ENCODE measurements at regions not wholly inside any gene's neighbourhood (a gene's known extent, or its start where the extent isn't known, plus 50 kb on each side); places are given as distances from the start of the nearest gene placed in this dataset.

DNA sequence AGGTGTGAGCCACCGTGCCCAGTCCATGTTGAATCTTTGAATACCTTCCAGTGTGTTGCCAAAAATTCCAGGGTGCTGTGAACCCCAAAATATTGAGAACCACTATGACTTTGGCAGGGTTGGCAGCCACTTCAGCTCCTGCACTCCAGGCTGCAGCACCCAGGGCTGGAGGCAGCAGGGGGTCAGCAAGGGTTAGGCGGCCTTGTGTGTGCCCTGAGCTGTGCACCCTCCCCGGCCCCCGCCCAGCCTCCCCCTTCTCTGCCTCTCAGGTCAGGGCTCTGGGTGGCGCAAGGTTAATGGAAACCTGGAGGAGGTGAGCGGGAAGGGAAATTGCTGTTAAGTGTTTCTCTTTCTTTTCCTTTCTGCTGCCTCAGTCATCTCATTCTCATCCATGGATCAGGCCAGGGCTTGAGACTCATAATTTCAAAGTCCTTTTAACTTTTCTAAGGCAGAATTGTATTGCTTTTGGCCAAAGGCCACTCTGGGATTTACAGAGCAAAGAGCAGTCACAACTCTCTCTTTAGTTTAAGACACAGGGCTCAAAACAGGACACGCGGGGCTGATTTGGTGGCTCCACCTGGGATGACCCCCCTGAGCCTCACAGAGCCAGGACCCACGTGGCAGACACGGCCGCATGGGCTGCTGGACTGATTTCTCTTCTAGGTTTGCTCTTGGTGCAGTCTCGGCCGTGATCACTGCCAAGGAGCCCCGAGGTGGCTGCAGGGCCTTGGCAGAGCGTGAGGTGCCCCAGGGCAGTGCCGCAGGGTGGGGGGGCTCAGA, 212.3 kb downstream of the PTPRU start:
- Mint-ChIP-seq H3K4me3 (no peak overlapping the region), H3K9me3 (no peaks in the 10 kb centered on the region), H3K4me1 (ENCODE audit: low read depth) (peaks cover 6% of the 10 kb centered on the region), H3K36me3 (ENCODE audit: low read depth) (no peaks in the 10 kb centered on the region), H3K27ac (no peak overlapping the region), H3K27me3 (peaks cover 7% of the 10 kb centered on the region)
- intact Hi-C loops (cut with micrococcal nuclease): no loop called here

DNA sequence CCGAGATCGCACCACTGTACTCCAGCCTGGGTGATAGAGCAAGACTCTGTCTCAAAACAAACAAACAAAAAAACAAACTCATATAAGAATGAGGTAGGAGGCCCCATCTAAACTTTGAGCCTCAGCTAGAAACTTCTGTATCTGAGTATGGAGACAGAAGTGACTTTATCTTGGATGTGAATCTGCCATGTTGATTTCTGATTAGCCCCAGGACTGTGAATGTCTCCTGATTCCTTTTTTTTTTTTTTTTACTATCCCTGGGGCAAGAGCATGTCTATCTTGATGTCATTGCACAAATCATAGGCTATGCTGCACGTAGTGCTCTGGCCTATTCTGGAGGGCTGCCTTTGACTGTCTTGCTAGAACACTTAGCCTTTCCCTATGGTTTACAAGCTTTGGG, 211.0 kb downstream of the PTPRU start:
- no peaks in the 10 kb centered on the region for H3K36me3 Mint-ChIP-seq (ENCODE audit: low read depth)
- H3K27ac Mint-ChIP-seq: no peak overlapping the region
- no peaks in the 10 kb centered on the region for H3K9me3 Mint-ChIP-seq
- intact Hi-C loops (cut with micrococcal nuclease): no loop called here
- H3K4me1 Mint-ChIP-seq (ENCODE audit: low read depth): peaks cover 15% of the 10 kb centered on the region
- H3K27me3 Mint-ChIP-seq: peaks cover 10% of the 10 kb centered on the region
- no peak overlapping the region for H3K4me3 Mint-ChIP-seq

DNA sequence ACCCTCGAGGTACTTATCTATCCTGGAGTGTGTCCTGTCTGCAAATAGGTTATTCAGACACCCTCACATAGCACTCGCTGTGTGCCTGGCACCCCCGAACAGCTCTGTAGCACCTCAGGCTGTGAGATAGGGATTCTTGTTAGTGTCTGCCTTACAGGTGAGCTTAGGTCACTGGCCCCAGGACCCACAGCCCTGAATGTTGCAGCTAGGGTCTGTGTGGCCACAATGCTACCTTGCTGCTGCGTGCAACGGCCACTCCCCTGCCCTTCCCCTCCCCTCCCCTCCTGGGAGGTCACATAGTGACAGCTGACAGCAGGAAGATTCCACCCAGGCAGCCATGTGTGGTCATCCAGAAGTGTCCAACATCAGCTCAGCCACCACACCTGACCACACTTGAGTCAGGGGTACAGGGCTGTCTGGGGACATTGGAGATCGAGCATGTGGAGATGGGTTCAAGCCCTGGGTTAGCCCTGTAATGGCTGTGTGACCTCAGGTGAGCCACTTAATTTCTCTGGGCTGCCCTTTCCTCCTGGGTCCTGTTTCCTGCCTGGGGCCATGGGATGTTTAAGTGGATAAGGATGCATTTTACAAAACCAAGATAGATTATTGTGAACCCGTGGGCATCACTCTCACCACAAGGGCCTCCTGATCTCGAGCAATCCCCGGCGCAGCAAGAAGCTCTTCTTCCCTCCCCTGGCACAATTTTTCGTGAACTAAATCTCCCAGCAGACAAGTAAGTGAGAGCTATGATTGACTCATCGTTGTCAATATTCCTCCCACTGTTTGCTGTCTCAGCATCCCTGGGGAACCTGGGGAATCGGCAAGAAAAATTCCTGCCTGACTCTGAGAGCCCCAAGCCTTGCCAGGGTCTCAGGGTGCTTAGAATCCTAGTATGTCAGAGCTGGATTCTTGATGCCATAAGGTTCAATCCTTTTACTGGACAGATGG, 208.7 kb downstream of the PTPRU start:
- Mint-ChIP-seq H3K27ac (no peak overlapping the region), H3K36me3 (ENCODE audit: low read depth) (no peaks in the 10 kb centered on the region), H3K4me3 (no peak overlapping the region), H3K27me3 (peaks cover 16% of the 10 kb centered on the region), H3K9me3 (no peaks in the 10 kb centered on the region), H3K4me1 (ENCODE audit: low read depth) (peaks cover 15% of the 10 kb centered on the region)
- intact Hi-C loops (cut with micrococcal nuclease): no loop called here

DNA sequence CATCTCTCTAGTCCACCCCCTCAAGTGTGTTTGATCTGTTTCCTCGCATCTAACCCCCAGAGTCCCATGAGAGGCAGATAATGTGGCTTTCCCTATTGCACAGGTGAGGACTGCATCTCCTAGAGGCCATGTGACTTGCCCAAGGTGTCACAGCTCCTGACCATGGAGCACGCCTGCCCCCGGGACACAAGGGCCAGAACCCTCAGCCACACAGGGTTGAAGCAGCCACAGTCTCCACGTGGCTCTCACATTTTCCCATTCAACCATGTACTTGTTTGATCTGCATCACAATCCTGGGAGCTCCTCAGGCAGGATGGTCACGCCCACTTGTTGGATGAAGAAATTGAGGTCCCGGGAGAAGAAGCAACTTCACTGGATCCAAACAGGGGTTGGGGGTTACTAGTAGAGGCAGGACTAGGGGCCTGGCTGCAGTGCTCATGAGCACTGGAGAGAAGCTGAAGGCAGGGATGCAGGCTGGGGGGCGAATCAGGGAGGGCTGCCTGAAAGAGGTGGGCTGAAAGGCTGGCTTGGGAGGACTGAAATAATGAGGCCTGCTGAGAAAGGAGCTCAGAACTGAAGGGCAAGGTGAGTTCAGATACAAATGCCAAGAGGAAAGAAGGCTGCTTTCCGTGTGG, 207.9 kb downstream of the PTPRU start:
- H3K27ac Mint-ChIP-seq: no peak overlapping the region
- peaks cover 15% of the 10 kb centered on the region for H3K4me1 Mint-ChIP-seq (ENCODE audit: low read depth)
- no peaks in the 10 kb centered on the region for H3K9me3 Mint-ChIP-seq
- no peaks in the 10 kb centered on the region for H3K36me3 Mint-ChIP-seq (ENCODE audit: low read depth)
- peaks cover 19% of the 10 kb centered on the region for H3K27me3 Mint-ChIP-seq
- no peak overlapping the region for H3K4me3 Mint-ChIP-seq
- intact Hi-C loops (cut with micrococcal nuclease): no loop called here

DNA sequence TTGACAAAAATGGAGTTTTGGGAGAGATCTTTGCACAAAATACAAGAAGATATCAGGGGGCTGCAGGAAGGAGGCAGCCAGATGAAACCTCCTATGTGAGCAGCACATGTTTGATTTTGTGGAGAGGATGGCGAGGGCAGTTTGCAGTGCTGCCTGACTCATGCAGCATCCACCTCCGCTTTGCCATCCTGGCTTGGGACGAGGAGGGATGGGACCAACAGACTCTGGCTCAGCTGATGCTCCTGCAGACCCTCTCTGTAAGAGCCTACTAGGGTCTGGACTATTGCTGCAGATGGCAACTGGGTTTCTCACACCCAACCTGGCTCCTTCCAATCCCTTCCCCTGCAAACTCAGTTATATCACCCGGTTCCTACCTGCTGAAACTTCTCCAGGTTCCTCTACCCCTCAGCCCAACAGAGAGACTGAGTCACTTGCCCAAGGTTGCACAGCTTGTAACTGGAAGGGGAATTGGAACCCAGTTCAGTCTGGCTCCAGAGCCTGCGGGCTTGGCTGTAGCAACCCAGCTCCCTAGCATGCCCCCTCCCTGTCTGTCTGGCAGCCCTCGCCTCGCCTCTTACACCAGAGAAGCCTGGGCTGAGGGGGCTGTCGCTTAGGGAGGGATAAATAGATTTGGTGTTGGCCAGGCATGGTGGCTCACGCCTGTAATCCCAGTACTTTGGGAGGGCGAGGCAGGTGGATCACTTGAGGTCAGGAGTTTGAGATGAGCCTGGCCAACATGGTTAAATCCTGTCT, 205.8 kb downstream of the PTPRU start:
- no peaks in the 10 kb centered on the region for H3K36me3 Mint-ChIP-seq (ENCODE audit: low read depth)
- H3K27me3 Mint-ChIP-seq: peaks cover 22% of the 10 kb centered on the region
- no peaks in the 10 kb centered on the region for H3K9me3 Mint-ChIP-seq
- peaks cover 15% of the 10 kb centered on the region for H3K4me1 Mint-ChIP-seq (ENCODE audit: low read depth)
- intact Hi-C loops (cut with micrococcal nuclease): no loop called here
- no peak overlapping the region for H3K27ac Mint-ChIP-seq
- no peak overlapping the region for H3K4me3 Mint-ChIP-seq

DNA sequence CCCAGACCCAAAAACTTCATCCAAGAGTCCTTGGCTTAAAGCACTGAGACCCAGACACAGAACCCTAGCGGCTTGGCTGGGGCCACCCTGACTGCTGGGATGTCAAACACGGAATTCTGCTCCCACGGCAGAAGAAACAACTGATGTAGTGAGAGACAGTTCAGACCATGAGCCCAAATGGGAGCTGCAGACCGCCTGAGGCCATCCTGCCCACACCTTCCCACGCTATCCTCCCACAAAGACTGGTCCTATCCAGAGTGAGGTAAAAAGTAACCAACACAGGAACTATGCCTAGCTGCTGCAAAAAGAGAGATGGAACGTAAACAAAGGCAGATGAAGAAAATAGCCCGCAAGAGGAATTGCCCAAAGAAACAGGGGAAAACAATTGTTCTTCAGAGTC, 203.3 kb downstream of the PTPRU start:
- no peaks in the 10 kb centered on the region for H3K9me3 Mint-ChIP-seq
- peaks cover 15% of the 10 kb centered on the region for H3K4me1 Mint-ChIP-seq (ENCODE audit: low read depth)
- no peak overlapping the region for H3K27ac Mint-ChIP-seq
- peaks cover 24% of the 10 kb centered on the region for H3K27me3 Mint-ChIP-seq
- intact Hi-C loops (cut with micrococcal nuclease): no loop called here
- no peaks in the 10 kb centered on the region for H3K36me3 Mint-ChIP-seq (ENCODE audit: low read depth)
- no peak overlapping the region for H3K4me3 Mint-ChIP-seq

DNA sequence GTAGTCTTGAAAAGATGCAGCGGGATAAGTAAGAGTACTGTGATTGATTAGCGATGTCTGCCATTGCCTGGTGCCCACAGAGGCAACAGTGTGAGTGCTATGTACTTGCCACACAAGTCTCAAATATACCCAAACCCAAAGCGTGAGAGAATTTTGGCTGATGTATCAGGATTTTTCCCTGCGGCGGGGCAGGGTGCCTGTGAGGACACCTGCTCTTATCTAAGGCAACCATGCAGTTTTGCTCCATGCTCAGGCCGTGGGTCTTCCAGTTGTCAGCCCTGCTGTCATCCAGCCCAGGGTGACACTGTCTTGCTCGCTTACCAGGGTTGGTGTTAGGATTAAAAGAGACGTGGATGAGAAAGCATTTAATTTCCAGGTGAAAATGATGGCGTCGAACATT, 202.7 kb downstream of the PTPRU start:
- H3K4me1 Mint-ChIP-seq (ENCODE audit: low read depth): peaks cover 13% of the 10 kb centered on the region
- peaks cover 20% of the 10 kb centered on the region for H3K27me3 Mint-ChIP-seq
- H3K4me3 Mint-ChIP-seq: no peak overlapping the region
- no peaks in the 10 kb centered on the region for H3K9me3 Mint-ChIP-seq
- no peak overlapping the region for H3K27ac Mint-ChIP-seq
- no peaks in the 10 kb centered on the region for H3K36me3 Mint-ChIP-seq (ENCODE audit: low read depth)
- intact Hi-C loops (cut with micrococcal nuclease): no loop called here

DNA sequence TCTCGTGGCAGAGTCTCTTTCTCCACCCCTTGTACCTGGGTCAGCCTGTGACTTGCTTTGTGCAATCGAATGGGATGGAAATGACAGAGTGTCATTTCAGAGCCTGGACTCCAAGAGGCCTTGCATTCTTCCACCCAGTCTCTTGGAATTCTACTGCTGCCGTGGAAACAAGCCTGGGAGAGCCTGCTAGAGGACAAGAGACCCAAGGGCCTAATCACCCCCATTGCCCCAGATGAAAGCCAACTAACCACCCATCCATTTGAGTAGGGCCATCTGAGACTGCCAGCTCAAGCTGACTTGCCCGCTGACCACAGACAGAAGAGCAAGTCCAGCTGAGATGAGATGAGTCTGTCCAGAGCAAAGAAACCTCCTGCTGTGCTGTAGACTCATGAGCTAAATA, 201.6 kb downstream of the PTPRU start:
- Mint-ChIP-seq H3K27ac (no peak overlapping the region), H3K27me3 (peaks cover 16% of the 10 kb centered on the region), H3K36me3 (ENCODE audit: low read depth) (no peaks in the 10 kb centered on the region), H3K4me1 (ENCODE audit: low read depth) (peaks cover 3% of the 10 kb centered on the region), H3K9me3 (no peaks in the 10 kb centered on the region), H3K4me3 (no peak overlapping the region)
- intact Hi-C loops (cut with micrococcal nuclease): no loop called here

DNA sequence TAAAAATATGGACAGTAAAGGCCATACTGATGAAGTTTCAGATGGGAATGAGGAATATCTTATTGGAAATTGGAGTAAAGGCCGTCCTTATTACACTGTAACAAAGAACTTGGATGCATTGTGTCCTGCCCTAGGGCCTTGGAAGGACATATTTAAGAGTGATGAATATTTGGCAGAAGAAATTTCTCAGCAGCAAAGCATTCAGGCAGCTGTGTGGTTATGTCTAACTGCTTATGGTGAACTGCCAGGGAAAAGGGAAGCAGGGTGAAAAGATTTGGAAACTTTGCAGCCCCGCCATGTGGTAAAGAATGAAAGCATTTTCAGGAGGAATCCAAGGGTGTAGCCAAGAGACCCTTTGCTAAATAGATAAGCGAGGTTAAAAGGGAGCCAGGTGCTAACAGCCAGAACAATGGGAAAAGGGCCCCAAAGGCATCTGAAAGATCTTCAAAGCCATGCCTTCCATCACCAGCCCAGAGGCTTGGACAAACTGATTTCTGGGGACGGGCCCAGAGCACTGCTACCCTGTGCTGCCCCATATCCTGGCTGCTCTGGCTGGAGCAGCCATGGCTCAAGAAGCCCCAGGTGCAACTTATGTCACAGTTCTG, 200.0 kb downstream of the PTPRU start:
- Mint-ChIP-seq H3K4me1 (ENCODE audit: low read depth) (no peaks in the 10 kb centered on the region), H3K27me3 (peaks cover 8% of the 10 kb centered on the region), H3K4me3 (no peak overlapping the region), H3K27ac (no peak overlapping the region), H3K36me3 (ENCODE audit: low read depth) (no peaks in the 10 kb centered on the region), H3K9me3 (peaks cover 9% of the 10 kb centered on the region)
- intact Hi-C loops (cut with micrococcal nuclease): no loop called here

DNA sequence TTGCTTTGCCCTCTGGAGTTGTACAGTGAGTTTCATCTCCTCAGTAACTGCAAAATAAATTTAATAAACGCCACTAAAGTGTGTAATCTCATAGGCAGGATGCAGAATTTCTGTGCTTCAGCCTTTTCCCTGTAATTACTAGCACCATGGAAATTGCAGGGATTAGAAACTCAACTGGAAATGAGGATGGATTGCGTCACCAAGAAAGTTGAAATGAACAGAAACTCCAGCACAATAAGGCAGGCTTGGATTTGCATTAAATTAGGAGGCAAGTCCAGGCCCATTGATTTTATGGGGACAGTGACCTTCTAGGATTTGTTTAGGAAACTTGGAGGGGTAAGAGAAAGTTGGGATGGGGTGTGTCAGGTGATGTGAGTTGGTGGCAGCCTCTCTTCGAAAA, 197.5 kb downstream of the PTPRU start:
- intact Hi-C loops (cut with micrococcal nuclease): no loop called here
- H3K4me1 Mint-ChIP-seq (ENCODE audit: low read depth): no peaks in the 10 kb centered on the region
- peaks cover 15% of the 10 kb centered on the region for H3K9me3 Mint-ChIP-seq
- H3K27me3 Mint-ChIP-seq: peaks cover 5% of the 10 kb centered on the region
- H3K27ac Mint-ChIP-seq: no peak overlapping the region
- H3K36me3 Mint-ChIP-seq (ENCODE audit: low read depth): no peaks in the 10 kb centered on the region
- no peak overlapping the region for H3K4me3 Mint-ChIP-seq

DNA sequence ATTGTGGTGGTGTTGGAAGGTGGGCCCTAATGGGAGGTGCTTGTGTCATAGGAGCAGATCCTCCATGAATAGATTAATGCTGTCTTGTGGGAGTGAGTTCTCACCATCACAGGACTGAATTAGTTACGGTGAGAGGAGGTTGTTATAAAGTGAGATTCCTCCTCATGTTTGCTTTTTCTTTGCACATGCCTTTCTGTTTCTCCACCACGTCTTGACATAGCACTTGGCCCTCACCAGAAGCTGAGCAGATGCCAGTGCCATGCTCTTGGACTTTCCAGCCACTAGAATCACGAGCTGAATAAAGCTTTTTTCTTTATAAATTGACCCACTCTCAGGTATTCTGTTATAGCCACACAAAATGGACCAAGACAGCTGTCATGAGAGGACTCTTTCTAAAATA, 194.8 kb downstream of the PTPRU start:
- Mint-ChIP-seq H3K9me3 (peaks cover 15% of the 10 kb centered on the region), H3K4me1 (ENCODE audit: low read depth) (no peaks in the 10 kb centered on the region), H3K4me3 (no peak overlapping the region), H3K27ac (no peak overlapping the region), H3K27me3 (peaks cover 2% of the 10 kb centered on the region), H3K36me3 (ENCODE audit: low read depth) (no peaks in the 10 kb centered on the region)
- intact Hi-C loops (cut with micrococcal nuclease): no loop called here

DNA sequence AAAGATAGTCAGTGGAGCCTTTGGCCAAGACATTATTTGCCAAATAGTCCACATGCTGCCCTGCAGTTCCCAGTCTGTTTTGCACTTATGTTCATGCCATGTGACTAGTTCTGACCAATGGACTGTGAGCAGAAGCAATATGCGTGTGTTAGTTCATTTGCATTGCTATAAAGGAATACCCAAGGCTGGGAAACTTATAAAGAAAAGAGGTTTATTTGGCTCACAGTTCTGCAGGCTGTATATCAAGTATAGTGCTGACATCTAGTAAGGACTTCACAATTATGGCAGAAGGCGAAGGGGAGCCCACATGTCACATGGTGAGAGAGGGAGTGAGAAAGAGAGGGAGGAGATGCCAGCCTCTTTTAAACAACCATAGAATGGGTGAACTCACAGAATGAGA, 193.3 kb downstream of the PTPRU start:
- intact Hi-C loops (cut with micrococcal nuclease): no loop called here
- Mint-ChIP-seq H3K27ac (no peak overlapping the region), H3K27me3 (peaks cover 2% of the 10 kb centered on the region), H3K4me1 (ENCODE audit: low read depth) (no peaks in the 10 kb centered on the region), H3K4me3 (no peak overlapping the region), H3K36me3 (ENCODE audit: low read depth) (no peaks in the 10 kb centered on the region), H3K9me3 (peaks cover 15% of the 10 kb centered on the region)

DNA sequence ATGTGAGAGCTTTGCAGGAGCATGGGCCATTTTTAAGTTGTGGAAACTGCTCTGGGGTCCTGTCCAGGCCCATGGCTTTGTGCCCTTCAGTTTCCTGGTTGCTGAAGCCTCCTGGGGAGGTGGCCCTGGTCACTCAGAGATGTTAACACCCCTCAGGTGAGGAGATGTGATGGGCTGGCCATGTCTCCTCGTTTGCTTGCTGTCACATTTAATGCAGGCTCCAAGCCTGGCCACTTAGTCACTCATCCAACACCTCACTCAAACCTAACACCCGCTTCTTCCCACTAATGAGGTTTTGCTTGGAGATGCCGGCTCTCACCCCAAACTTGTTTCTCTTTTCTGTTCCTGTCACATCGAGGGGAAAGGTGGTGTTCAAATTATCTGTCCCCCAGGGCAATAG, 192.7 kb downstream of the PTPRU start:
- peaks cover 5% of the 10 kb centered on the region for H3K27me3 Mint-ChIP-seq
- no peak overlapping the region for H3K27ac Mint-ChIP-seq
- intact Hi-C loops (cut with micrococcal nuclease): no loop called here
- no peaks in the 10 kb centered on the region for H3K36me3 Mint-ChIP-seq (ENCODE audit: low read depth)
- peaks cover 15% of the 10 kb centered on the region for H3K9me3 Mint-ChIP-seq
- no peak overlapping the region for H3K4me3 Mint-ChIP-seq
- no peaks in the 10 kb centered on the region for H3K4me1 Mint-ChIP-seq (ENCODE audit: low read depth)

Measured in dendritic cell treated with granulocyte-macrophage colony-stimulating factor and Interleukin-4, amounts not matched to agents 40 ng/mL and 50 ng/mL, for 4 days (primary cell).